Activated CD8-positive, alpha-beta T cell treated with anti-CD3 and anti-CD28 coated beads for 36 hours (primary cell): ENCODE measurements at regions not wholly inside any gene's neighbourhood (a gene's known extent, or its start where the extent isn't known, plus 50 kb on each side); places are given as distances from the start of the nearest gene placed in this dataset.

Experiments used
- ATAC-seq: fragments of 200-7000 bp; cut with Tn5 transposase; one replicate; pipeline ENCODE4 v1.10.0; 2021; ENCODE audit warnings: mild to moderate bottlenecking, moderate library complexity
- CTCF ChIA-PET: fragments of 350-600 bp; sonication (Branson Sonifier 250); formaldehyde crosslinking; loops from one replicate; lab custom pipeline; 2021; ENCODE audit warnings: antibody characterized with exemption; lab: Charles Lee
- POLR2A ChIA-PET: fragments of 350-600 bp; sonication (Branson Sonifier 250); formaldehyde crosslinking; loops from one replicate; lab custom pipeline; 2021; ENCODE audit warnings: antibody characterized with exemption; lab: Charles Lee
- DNase-seq: peaks from one replicate; pipeline ENCODE4 v3.0.0-alpha.2; 2020
- H3K27ac Mint-ChIP-seq: one replicate; pipeline ENCODE4 v1.8.0; 2021; ENCODE audit warnings: mild to moderate bottlenecking, mixed read lengths
- H3K27me3 Mint-ChIP-seq: one replicate; pipeline ENCODE4 v1.8.0; 2021; ENCODE audit warnings: mixed read lengths
- H3K36me3 Mint-ChIP-seq: one replicate; pipeline ENCODE4 v1.8.0; 2021; ENCODE audit warnings: low read depth, mixed read lengths
- H3K4me1 Mint-ChIP-seq: one replicate; pipeline ENCODE4 v1.8.0; 2021; ENCODE audit warnings: low read depth, mixed read lengths
- H3K4me3 Mint-ChIP-seq: one replicate; pipeline ENCODE4 v1.8.0; 2021; ENCODE audit warnings: mild to moderate bottlenecking, moderate library complexity, mixed read lengths
- H3K9me3 Mint-ChIP-seq: one replicate; pipeline ENCODE4 v1.8.0; 2021; ENCODE audit warnings: mixed read lengths
- intact Hi-C: fragments of 100-400 bp; cut with micrococcal nuclease; formaldehyde crosslinking; loops from one replicate; pipeline ENCODE4 v1.10.0; 2022
- TF ChIP-seq, protein P1 (sequence below): fragments of 200-600 bp; IDR thresholded peaks from one replicate; pipeline ENCODE4 v1.8.0; 2022; ENCODE audit warnings: antibody characterized with exemption, mild to moderate bottlenecking

GRCh38 chr20:52291109-52291508 is 99.5 kb upstream of the ZFP64 start:
- CTCF ChIA-PET, result no interaction called here
- TF ChIP-seq, protein P1, sequence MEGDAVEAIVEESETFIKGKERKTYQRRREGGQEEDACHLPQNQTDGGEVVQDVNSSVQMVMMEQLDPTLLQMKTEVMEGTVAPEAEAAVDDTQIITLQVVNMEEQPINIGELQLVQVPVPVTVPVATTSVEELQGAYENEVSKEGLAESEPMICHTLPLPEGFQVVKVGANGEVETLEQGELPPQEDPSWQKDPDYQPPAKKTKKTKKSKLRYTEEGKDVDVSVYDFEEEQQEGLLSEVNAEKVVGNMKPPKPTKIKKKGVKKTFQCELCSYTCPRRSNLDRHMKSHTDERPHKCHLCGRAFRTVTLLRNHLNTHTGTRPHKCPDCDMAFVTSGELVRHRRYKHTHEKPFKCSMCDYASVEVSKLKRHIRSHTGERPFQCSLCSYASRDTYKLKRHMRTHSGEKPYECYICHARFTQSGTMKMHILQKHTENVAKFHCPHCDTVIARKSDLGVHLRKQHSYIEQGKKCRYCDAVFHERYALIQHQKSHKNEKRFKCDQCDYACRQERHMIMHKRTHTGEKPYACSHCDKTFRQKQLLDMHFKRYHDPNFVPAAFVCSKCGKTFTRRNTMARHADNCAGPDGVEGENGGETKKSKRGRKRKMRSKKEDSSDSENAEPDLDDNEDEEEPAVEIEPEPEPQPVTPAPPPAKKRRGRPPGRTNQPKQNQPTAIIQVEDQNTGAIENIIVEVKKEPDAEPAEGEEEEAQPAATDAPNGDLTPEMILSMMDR, result no peak
- no peak for ATAC-seq
- no peak overlapping the region for H3K27ac Mint-ChIP-seq
- H3K9me3 Mint-ChIP-seq, result peaks cover 3% of the 10 kb centered on the region
- DNase-seq, result no peak
- intact Hi-C loops, result no loop called here
- peaks cover 5% of the 10 kb centered on the region for H3K4me1 Mint-ChIP-seq
- H3K36me3 Mint-ChIP-seq, result no peaks in the 10 kb centered on the region
- no peaks in the 10 kb centered on the region for H3K27me3 Mint-ChIP-seq
- no peak overlapping the region for H3K4me3 Mint-ChIP-seq
- POLR2A ChIA-PET, result no interaction called here

DNA sequence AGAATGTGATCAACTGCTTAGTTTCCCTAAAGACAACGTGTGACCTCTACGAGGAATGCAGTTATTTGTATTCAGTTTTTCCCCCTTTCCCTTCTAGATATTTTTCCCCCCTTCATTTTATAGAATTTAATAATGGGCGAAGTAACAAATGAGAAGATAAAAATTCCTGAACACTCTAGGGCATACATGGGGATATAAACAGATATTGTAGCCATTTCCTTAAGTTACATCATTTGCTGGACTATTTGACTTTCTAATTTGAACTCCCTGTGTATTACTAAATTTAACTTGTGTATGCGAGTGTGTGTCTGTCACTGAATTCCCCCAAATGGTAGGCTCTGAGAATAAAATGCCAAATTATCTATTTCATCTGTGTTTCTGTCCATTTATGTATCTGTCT is 99.0 kb upstream of the ZFP64 start:
- peaks cover 5% of the 10 kb centered on the region for H3K4me1 Mint-ChIP-seq
- H3K36me3 Mint-ChIP-seq, result no peaks in the 10 kb centered on the region
- intact Hi-C loops, result no loop called here
- no peak for DNase-seq
- TF ChIP-seq, protein P1, result no peak
- peaks cover 3% of the 10 kb centered on the region for H3K9me3 Mint-ChIP-seq
- ChIA-PET CTCF (no interaction called here), POLR2A (no interaction called here)
- no peak overlapping the region for H3K4me3 Mint-ChIP-seq
- no peak overlapping the region for H3K27ac Mint-ChIP-seq
- no peaks in the 10 kb centered on the region for H3K27me3 Mint-ChIP-seq
- no peak for ATAC-seq

DNA sequence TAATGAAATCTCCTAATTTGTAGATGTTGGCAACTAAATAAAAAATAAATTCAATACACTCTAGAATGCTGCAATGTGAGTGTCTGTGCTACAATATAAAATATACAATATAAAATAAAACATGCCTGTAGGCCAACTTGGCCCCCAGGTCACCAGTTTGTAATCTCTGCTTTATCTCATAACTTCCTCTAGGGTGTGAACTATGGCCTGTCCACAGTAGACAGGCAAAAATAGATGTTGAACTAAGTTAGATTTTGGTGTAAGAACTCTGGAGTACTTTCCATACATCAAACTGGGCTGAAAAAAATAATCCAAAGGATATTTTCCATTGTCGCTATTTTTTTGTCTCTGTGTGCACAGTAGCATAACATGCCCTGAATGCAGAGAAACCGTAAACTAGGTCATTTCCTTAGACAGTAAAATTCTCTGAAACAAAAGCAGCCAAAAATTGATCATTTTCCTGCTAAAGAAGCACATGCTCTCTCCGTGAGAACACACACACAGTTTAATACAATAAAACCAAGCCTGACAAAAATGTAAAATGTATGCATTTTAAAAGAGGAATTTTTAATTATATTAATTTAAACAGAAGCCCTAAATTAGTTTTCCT is 98.5 kb upstream of the ZFP64 start:
- Mint-ChIP-seq H3K27ac (no peak overlapping the region), H3K4me3 (no peak overlapping the region), H3K36me3 (no peaks in the 10 kb centered on the region), H3K9me3 (peaks cover 3% of the 10 kb centered on the region), H3K4me1 (peaks cover 5% of the 10 kb centered on the region), H3K27me3 (no peaks in the 10 kb centered on the region)
- ChIA-PET CTCF (interaction anchor here (1.2 kb wide), 1 partner anchor 22 kb away, joined by 4 read pairs; no protein-coding TSS in a partner anchor), POLR2A (no interaction called here)
- TF ChIP-seq, protein P1, result no peak
- ATAC-seq, result no peak
- no peak for DNase-seq
- intact Hi-C loops, result no loop called here

DNA sequence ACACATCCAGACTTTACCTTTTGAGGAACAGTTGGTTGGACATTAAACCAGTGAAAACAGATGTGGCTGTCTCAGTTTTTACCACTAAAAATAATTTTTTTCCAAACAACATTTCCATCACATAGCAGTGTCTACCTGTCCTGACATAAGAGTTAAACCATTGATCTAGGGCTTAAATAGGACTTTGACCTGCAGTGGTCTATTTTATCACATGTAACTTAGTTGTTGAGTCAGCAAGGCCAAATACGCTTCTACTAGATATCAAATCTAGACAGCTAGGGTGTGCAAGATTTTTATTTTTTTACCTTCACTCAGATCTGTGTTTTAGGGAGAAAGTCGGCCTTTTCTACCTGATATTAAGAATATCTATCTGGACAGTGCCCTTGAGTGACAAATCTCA is 88.8 kb upstream of the ZFP64 start:
- DNase-seq, result no peak
- ATAC-seq, result no peak
- intact Hi-C loops, result no loop called here
- peaks cover 11% of the 10 kb centered on the region for H3K27me3 Mint-ChIP-seq
- TF ChIP-seq, protein P1, result no peak
- CTCF ChIA-PET, result no interaction called here
- no peak overlapping the region for H3K27ac Mint-ChIP-seq
- POLR2A ChIA-PET, result no interaction called here
- H3K36me3 Mint-ChIP-seq, result no peaks in the 10 kb centered on the region
- no peaks in the 10 kb centered on the region for H3K4me1 Mint-ChIP-seq
- no peak overlapping the region for H3K4me3 Mint-ChIP-seq
- H3K9me3 Mint-ChIP-seq, result no peaks in the 10 kb centered on the region

GRCh38 chr20:52279706-52280105 is 88.1 kb upstream of the ZFP64 start:
- no peaks in the 10 kb centered on the region for H3K4me1 Mint-ChIP-seq
- no peak overlapping the region for H3K27ac Mint-ChIP-seq
- no peak overlapping the region for H3K4me3 Mint-ChIP-seq
- ATAC-seq (no peak), DNase-seq (no peak)
- H3K27me3 Mint-ChIP-seq, result peaks cover 10% of the 10 kb centered on the region
- H3K9me3 Mint-ChIP-seq, result no peaks in the 10 kb centered on the region
- POLR2A ChIA-PET, result no interaction called here
- no peaks in the 10 kb centered on the region for H3K36me3 Mint-ChIP-seq
- TF ChIP-seq, protein P1, result no peak
- CTCF ChIA-PET, result no interaction called here
- intact Hi-C loops, result no loop called here
